H1 (cell line): ENCODE measurements at regions not wholly inside any gene's neighbourhood (a gene's known extent, or its start where the extent isn't known, plus 50 kb on each side); places are given as distances from the start of the nearest gene placed in this dataset.

Source experiments
- CEBPB ChIP-seq: IDR thresholded peaks from 2 replicates; pipeline ENCODE4 v1.6.1; 2012; ENCODE audit warnings: low read depth, low read length
- CHD7 ChIP-seq: fragments of 300-600 bp; sonication (generic); IDR thresholded peaks from 2 replicates; pipeline ENCODE4 v1.7.1; 2012; ENCODE audit warnings: low read length, moderate library complexity, mild to moderate bottlenecking, inconsistent platforms; ENCODE audit not compliant: insufficient replicate concordance
- CTBP2 ChIP-seq: IDR thresholded peaks from 2 replicates; pipeline ENCODE4 v1.7.0; 2011; ENCODE audit warnings: borderline replicate concordance, mild to moderate bottlenecking, moderate library complexity, mixed read lengths, low read length; ENCODE audit not compliant: insufficient read depth, insufficient read length
- NRF1 ChIP-seq: IDR thresholded peaks from 2 replicates; pipeline ENCODE4 v1.6.1; 2011; ENCODE audit warnings: mild to moderate bottlenecking, low read depth, low read length, improper control_type of control experiment
- PHF8 ChIP-seq: fragments of 200-600 bp; sonication (generic); conservative IDR thresholded peaks from 2 replicates; pipeline ENCODE4 v1.7.1; 2012; ENCODE audit warnings: low read depth, mild to moderate bottlenecking, inconsistent platforms, low read length, moderate library complexity
- POLR2A ChIP-seq, 2 experiments: IDR thresholded peaks; 1 replicate in 1 of 2; 2 replicates in 1 of 2; pipeline ENCODE4 v1.6.1; 2011; ENCODE audit warnings: low read depth in 2 of 2, low read length in 2 of 2, mild to moderate bottlenecking in 2 of 2; ENCODE audit errors: control extremely low read depth in 1 of 2
- POLR2AphosphoS5 ChIP-seq: IDR thresholded peaks from 2 replicates; pipeline ENCODE4 v1.6.1; 2011; ENCODE audit warnings: low read depth, low read length
- RFX5 ChIP-seq: IDR thresholded peaks from 2 replicates; pipeline ENCODE4 v1.6.1; 2011; ENCODE audit warnings: low read depth, low read length, improper control_type of control experiment, borderline replicate concordance
- SRF ChIP-seq: IDR thresholded peaks from 2 replicates; pipeline ENCODE4 v1.6.1; 2011; ENCODE audit warnings: mild to moderate bottlenecking, low read depth, low read length, moderate library complexity
- YY1 ChIP-seq: IDR thresholded peaks from 2 replicates; pipeline ENCODE4 v1.6.1; 2011; ENCODE audit warnings: low read depth, mild to moderate bottlenecking, low read length
- TF ChIP-seq, protein P1 (sequence below), 3 experiments: IDR thresholded peaks; 1 replicate in 2 of 3; 2 replicates in 1 of 3; pipeline versions ENCODE4 v1.5.1 to v1.6.1; 2011; ENCODE audit warnings: low read length in 3 of 3, mild to moderate bottlenecking in 3 of 3, inconsistent platforms in 2 of 3, low read depth in 1 of 3, moderate library complexity in 1 of 3; ENCODE audit not compliant: insufficient read depth in 1 of 3; ENCODE audit errors: control extremely low read depth in 1 of 3
- TF ChIP-seq, protein P2 (sequence below): IDR thresholded peaks from 2 replicates; pipeline ENCODE4 v1.6.1; 2012; ENCODE audit warnings: inconsistent platforms

- TF ChIP-seq RFX5 (no peak), YY1 (no peak), CTBP2 (no peak), CEBPB (no peak), POLR2A (IDR thresholded peaks at IDR 0.05; ENCODE audit: control extremely low read depth in 1 of 2, low read depth in 2 of 2, low read length in 2 of 2) (no peak), CHD7 (no peak), SRF (no peak), NRF1 (no peak), PHF8 (no peak), POLR2AphosphoS5 (no peak)
- TF ChIP-seq, protein P1, sequence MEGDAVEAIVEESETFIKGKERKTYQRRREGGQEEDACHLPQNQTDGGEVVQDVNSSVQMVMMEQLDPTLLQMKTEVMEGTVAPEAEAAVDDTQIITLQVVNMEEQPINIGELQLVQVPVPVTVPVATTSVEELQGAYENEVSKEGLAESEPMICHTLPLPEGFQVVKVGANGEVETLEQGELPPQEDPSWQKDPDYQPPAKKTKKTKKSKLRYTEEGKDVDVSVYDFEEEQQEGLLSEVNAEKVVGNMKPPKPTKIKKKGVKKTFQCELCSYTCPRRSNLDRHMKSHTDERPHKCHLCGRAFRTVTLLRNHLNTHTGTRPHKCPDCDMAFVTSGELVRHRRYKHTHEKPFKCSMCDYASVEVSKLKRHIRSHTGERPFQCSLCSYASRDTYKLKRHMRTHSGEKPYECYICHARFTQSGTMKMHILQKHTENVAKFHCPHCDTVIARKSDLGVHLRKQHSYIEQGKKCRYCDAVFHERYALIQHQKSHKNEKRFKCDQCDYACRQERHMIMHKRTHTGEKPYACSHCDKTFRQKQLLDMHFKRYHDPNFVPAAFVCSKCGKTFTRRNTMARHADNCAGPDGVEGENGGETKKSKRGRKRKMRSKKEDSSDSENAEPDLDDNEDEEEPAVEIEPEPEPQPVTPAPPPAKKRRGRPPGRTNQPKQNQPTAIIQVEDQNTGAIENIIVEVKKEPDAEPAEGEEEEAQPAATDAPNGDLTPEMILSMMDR (IDR thresholded peaks at IDR 0.05; ENCODE audit: control extremely low read depth in 1 of 3, insufficient read depth in 1 of 3, low read depth in 1 of 3, low read length in 3 of 3) = no peak
- TF ChIP-seq, protein P2, sequence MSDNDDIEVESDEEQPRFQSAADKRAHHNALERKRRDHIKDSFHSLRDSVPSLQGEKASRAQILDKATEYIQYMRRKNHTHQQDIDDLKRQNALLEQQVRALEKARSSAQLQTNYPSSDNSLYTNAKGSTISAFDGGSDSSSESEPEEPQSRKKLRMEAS = no peak
Observed at GRCh38 chr2:196328088-196328680, 156.8 kb upstream of the STK17B start.
